K562 (cell line): ENCODE measurements at regions not wholly inside any gene's neighbourhood (a gene's known extent, or its start where the extent isn't known, plus 50 kb on each side); places are given as distances from the start of the nearest gene placed in this dataset.

ENCODE experiments used
- ATAC-seq: fragments of 200-7000 bp; cut with Tn5 transposase; 3 replicates; pipeline ENCODE4 v1.9.1; 2020; ENCODE audit warnings: moderate library complexity
- BruUV-seq: library from RNA; stranded (reverse); fragments of 400-500 nt; replicated peaks from 2 replicates; lab custom pipeline; 2021; lab: Mats Ljungman, UMichigan
- CTCF ChIA-PET: fragments of 300-600 bp; formaldehyde crosslinking; extraction: SDS; loops from one replicate; lab custom pipeline; 2021; ENCODE audit warnings: low intra/inter-chr PET ratio; lab: Yijun Ruan, JAX
- POLR2A ChIA-PET: fragments of 300-600, 350-650 bp; sonication (Branson Sonifier 250); formaldehyde crosslinking; extraction: SDS; loops from one replicate; lab custom pipeline; 2021; ENCODE audit warnings: antibody characterized with exemption, inconsistent platforms; lab: Yijun Ruan, JAX
- DNase-seq, 4 experiments: peaks; one replicate each; pipeline versions ENCODE4 v3.0.0 to v3.0.0-alpha.2; 2011 to 2018; ENCODE audit warnings: low spot score in 3 of 4, mixed read lengths in 3 of 4; ENCODE audit errors: extremely low read depth in 1 of 4
- FAIRE-seq: peaks from 2 replicates; lab custom pipeline; 2011; peaks lifted over from hg19 to GRCh38; lab: Jason Lieb, UNC
- H2AFZ ChIP-seq: 2 replicates; pipeline ENCODE4 v1.6.0; 2011; ENCODE audit warnings: low read depth, low read length, control low read depth, inconsistent platforms
- H3K27ac ChIP-seq: fragments of 200-600 bp; 3 replicates; pipeline ENCODE4 v1.8.0; 2011; ENCODE audit warnings: low read depth, mild to moderate bottlenecking, control low read depth, inconsistent platforms, low read length, moderate library complexity, mixed read lengths; ENCODE audit errors: extremely low read depth
- H3K27me3 ChIP-seq, 2 experiments: fragments of 300-600 bp in 1 of 2; 2 replicates in 1 of 2; 3 replicates in 1 of 2; pipeline versions ENCODE4 v1.6.0 to v1.8.0; 2011; ENCODE audit warnings: inconsistent platforms in 2 of 2, low read length in 2 of 2, mild to moderate bottlenecking in 1 of 2, mixed read lengths in 1 of 2, moderate library complexity in 1 of 2; ENCODE audit not compliant: control insufficient read depth in 2 of 2, insufficient read depth in 2 of 2
- H3K36me3 ChIP-seq: fragments of 300-600 bp; 3 replicates; pipeline ENCODE4 v1.8.0; 2011; ENCODE audit warnings: mild to moderate bottlenecking, low read length, inconsistent platforms; ENCODE audit not compliant: control insufficient read depth, insufficient read depth
- H3K4me1 ChIP-seq, 2 experiments: fragments of 200-600 bp in 1 of 2; replicated peaks in 1 of 2; 2 replicates in 1 of 2; 3 replicates in 1 of 2; pipeline versions ENCODE4 v1.5.1 to v1.8.0; 2011; ENCODE audit warnings: inconsistent platforms in 2 of 2, low read length in 2 of 2, mild to moderate bottlenecking in 1 of 2, mixed read lengths in 1 of 2, moderate library complexity in 1 of 2; ENCODE audit not compliant: control insufficient read depth in 2 of 2, insufficient read depth in 2 of 2
- H3K4me2 ChIP-seq: 2 replicates; pipeline ENCODE4 v1.6.1; 2011; ENCODE audit warnings: low read length, control low read depth, inconsistent platforms, mixed read lengths; ENCODE audit not compliant: insufficient read depth
- H3K4me3 ChIP-seq: fragments of 200-600 bp; sonication (generic), shearing (Covaris generic); 2 replicates; pipeline ENCODE4 v1.5.1; 2016; ENCODE audit warnings: control low read depth, inconsistent platforms
- H3K79me2 ChIP-seq: fragments of 200-600 bp; 3 replicates; pipeline ENCODE4 v1.8.0; 2011; ENCODE audit warnings: low read length, inconsistent platforms; ENCODE audit not compliant: control insufficient read depth, insufficient read depth
- H3K9ac ChIP-seq, 2 experiments: 2 replicates each; pipeline versions ENCODE4 v1.6.0 to v1.6.1; 2011; ENCODE audit warnings: low read depth in 2 of 2, low read length in 2 of 2, control low read depth in 1 of 2, inconsistent platforms in 1 of 2, mild to moderate bottlenecking in 1 of 2, mixed read lengths in 1 of 2; ENCODE audit not compliant: insufficient read depth in 1 of 2
- H3K9me1 ChIP-seq: one replicate; pipeline ENCODE4 v1.6.0; 2011; ENCODE audit warnings: inconsistent platforms, mild to moderate bottlenecking, low read length, moderate library complexity; ENCODE audit not compliant: control insufficient read depth, insufficient read depth
- H3K9me3 ChIP-seq: replicated peaks from 2 replicates; pipeline ENCODE4 v1.5.1; 2011; ENCODE audit warnings: low read depth, low read length, inconsistent platforms; ENCODE audit not compliant: control insufficient read depth, insufficient read depth
- H4K20me1 ChIP-seq: replicated peaks from 2 replicates; pipeline ENCODE4 v1.6.1; 2011; ENCODE audit warnings: low read length, inconsistent platforms, mixed read lengths; ENCODE audit not compliant: control insufficient read depth, insufficient read depth
- ARHGAP35 ChIP-seq: fragments of 450-650 bp; IDR thresholded peaks from 2 replicates; pipeline ENCODE4 v1.6.1; 2018; ENCODE audit not compliant: partially characterized antibody
- CBFA2T2 ChIP-seq: fragments of 450-650 bp; conservative IDR thresholded peaks from 2 replicates; pipeline ENCODE4 v1.6.1; 2017; ENCODE audit warnings: mild to moderate bottlenecking
- ELF2 ChIP-seq: fragments of 250-450 bp; sonication (Bioruptor Pico); IDR thresholded peaks from 2 replicates; pipeline ENCODE4 v1.5.0; 2021; ENCODE audit warnings: mild to moderate bottlenecking
- EWSR1 ChIP-seq: fragments of 450-650 bp; IDR thresholded peaks from 2 replicates; pipeline ENCODE4 v1.6.1; 2018; ENCODE audit warnings: borderline replicate concordance, mild to moderate bottlenecking, low read depth, moderate library complexity; ENCODE audit not compliant: partially characterized antibody
- FOXA1 ChIP-seq: fragments of 450-650 bp; IDR thresholded peaks from 2 replicates; pipeline ENCODE4 v1.6.1; 2016; ENCODE audit warnings: mild to moderate bottlenecking, borderline replicate concordance
- MECOM ChIP-seq: fragments of 250-450 bp; sonication (Bioruptor Pico); IDR thresholded peaks from 2 replicates; pipeline ENCODE4 v1.8.0; 2022; ENCODE audit warnings: inconsistent platforms
- PHB ChIP-seq: fragments of 250-450 bp; sonication (Bioruptor Pico); IDR thresholded peaks from 2 replicates; pipeline ENCODE4 v1.5.0; 2021
- PHB2 ChIP-seq: fragments of 450-650 bp; IDR thresholded peaks from 2 replicates; pipeline ENCODE4 v1.6.1; 2017; ENCODE audit warnings: low read depth
- TAL1 ChIP-seq: fragments of 450-650 bp; IDR thresholded peaks from 2 replicates; pipeline ENCODE4 v1.6.1; 2016; ENCODE audit warnings: mild to moderate bottlenecking
- ZNF347 ChIP-seq: fragments of 450-650 bp; formaldehyde crosslinking; IDR thresholded peaks from 2 replicates; pipeline ENCODE4 v1.4.0; 2020; ENCODE audit warnings: low read depth, mild to moderate bottlenecking, moderate library complexity
- ZNF778 ChIP-seq: fragments of 450-650 bp; formaldehyde crosslinking; IDR thresholded peaks from 2 replicates; pipeline ENCODE4 v1.4.0; 2020; ENCODE audit warnings: mild to moderate bottlenecking, moderate library complexity
- WGBS: fragments of 100-300 bp; shearing (Covaris generic); methylation state at CpG from one replicate; pipeline ENCODE4 v1.1.6; 2016; ENCODE audit warnings: low coverage, mixed read lengths; ENCODE audit not compliant: insufficient coverage; ENCODE audit errors: missing lambda C conversion rate; 5-methylcytosine and 5-hydroxymethylcytosine counted together
- in situ Hi-C: fragments of 300-500 bp; cut with MboI; formaldehyde crosslinking; loops from 4 replicates; pipeline ENCODE4 v1.15.0; 2018; ENCODE audit warnings: inconsistent platforms, mixed read lengths
- intact Hi-C: fragments of 100-400 bp; cut with micrococcal nuclease; formaldehyde crosslinking; loops from 2 replicates; pipeline ENCODE4 v1.14.2; 2022
- TF ChIP-seq, protein P1 (sequence below), 2 experiments: fragments of 450-650 bp; IDR thresholded peaks; 2 replicates each; pipeline ENCODE4 v1.6.1; 2018; ENCODE audit warnings: mild to moderate bottlenecking in 2 of 2, low read depth in 1 of 2; ENCODE audit not compliant: partially characterized antibody in 2 of 2
- TF ChIP-seq, protein P2 (sequence below), 2 experiments: fragments of 200-800 bp in 1 of 2; sonication (Bioruptor generic) in 1 of 2; sonication (generic) in 1 of 2; formaldehyde crosslinking in 1 of 2; IDR thresholded peaks in 1 of 2; conservative IDR thresholded peaks in 1 of 2; 2 replicates each; pipeline versions ENCODE4 v1.5.0 to v1.6.1; 2016 to 2020; ENCODE audit warnings: missing compliant biosample characterization in 1 of 2, missing genetic modification characterization in 1 of 2, missing genetic modification reagents in 1 of 2

DNA sequence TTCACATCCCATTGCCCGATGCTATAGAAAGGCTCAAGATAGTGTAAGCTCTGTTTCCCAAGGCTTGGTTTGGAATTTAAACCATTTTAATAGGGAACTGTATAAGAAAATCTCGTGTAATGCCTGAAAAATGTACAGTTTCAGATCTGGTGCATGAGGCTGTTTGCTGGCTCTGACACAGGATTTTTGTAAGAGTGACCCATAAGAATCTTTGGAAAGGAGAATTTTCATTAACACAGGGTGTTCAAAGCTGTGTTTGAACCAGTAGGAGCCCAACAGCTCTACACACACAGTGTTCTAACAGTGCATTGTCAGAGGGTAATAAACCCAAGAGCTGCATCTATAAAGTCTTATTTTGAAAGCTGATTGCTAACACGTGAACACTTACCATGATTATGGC lies 293.5 kb downstream of the PRL start:
- in situ Hi-C loops = no loop called here
- no peak overlapping the region for H3K9ac ChIP-seq
- no peaks in the 10 kb centered on the region for H4K20me1 ChIP-seq
- no peaks in the 10 kb centered on the region for H3K36me3 ChIP-seq
- no peak overlapping the region for H3K4me3 ChIP-seq
- no peak overlapping the region for H3K27ac ChIP-seq
- WGBS = 45% methylated on average over 3 of the region's 3 CpGs
- no peak overlapping the region for H3K4me2 ChIP-seq
- H3K4me1 ChIP-seq = peaks cover 0 to 20% of the 10 kb centered on the region in 2 experiments; a peak in 3 of 5 replicates
- H2AFZ ChIP-seq = peak overlapping the region; percentile 79
- H3K27me3 ChIP-seq = no peaks in the 10 kb centered on the region
- H3K9me3 ChIP-seq = no peaks in the 10 kb centered on the region
- FAIRE-seq (no peak), ATAC-seq (peak; percentile 58), DNase-seq (no peak)
- intact Hi-C loops = no loop called here
- TF ChIP-seq ZNF778 (CRISPR knock-in tag) (no peak), PHB (CRISPR knock-in tag) (no peak), ELF2 (CRISPR knock-in tag) (no peak), ARHGAP35 (no peak), TAL1 (no peak), EWSR1 (no peak)
- no peaks in the 10 kb centered on the region for H3K79me2 ChIP-seq
- ChIA-PET POLR2A (interaction anchor here (0.8 to 3.0 kb wide), 2 partner anchors 11 to 13 kb away, joined by 3 to 15 read pairs; no protein-coding TSS in a partner anchor), CTCF (no interaction called here)
- H3K9me1 ChIP-seq = no peaks in the 10 kb centered on the region
- no TSS peak for BruUV-seq

DNA sequence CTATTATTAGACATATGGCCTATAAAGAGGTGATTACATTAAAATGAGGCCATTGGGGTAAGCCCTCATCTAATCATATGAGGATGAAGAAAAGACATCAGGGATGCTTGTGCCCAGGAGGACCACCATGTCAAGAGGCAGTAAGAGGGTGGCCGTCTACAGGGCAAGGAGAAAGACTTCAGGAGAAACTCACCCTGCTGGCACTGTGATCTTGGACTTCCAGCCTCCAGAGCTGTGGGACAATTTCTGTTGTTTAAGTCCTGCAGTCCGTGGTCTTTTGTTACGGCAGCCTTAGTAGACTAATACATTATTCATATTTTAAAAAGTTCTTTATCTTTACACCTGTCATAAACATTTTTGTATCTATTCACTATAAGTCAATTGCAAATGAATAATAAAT lies 290.0 kb downstream of the PRL start:
- Histone ChIP-seq H3K27me3 (no peaks in the 10 kb centered on the region), H3K9ac (no peak overlapping the region), H3K9me3 (no peaks in the 10 kb centered on the region), H3K4me1 (no peaks in the 10 kb centered on the region), H3K4me2 (no peak overlapping the region), H3K79me2 (no peaks in the 10 kb centered on the region), H3K9me1 (no peaks in the 10 kb centered on the region), H2AFZ (no peak overlapping the region), H3K36me3 (no peaks in the 10 kb centered on the region), H4K20me1 (no peaks in the 10 kb centered on the region), H3K4me3 (no peak overlapping the region), H3K27ac (no peak overlapping the region)
- BruUV-seq = no TSS peak
- ChIA-PET CTCF (no interaction called here), POLR2A (interaction anchor here (0.7 kb wide), 1 partner anchor 11 kb away, joined by 3 read pairs; no protein-coding TSS in a partner anchor)
- no peak for DNase-seq
- in situ Hi-C loops = no loop called here
- intact Hi-C loops = no loop called here
- ATAC-seq = no peak
- FAIRE-seq = no peak
- WGBS = 72% methylated on average over 3 of the region's 3 CpGs
- TF ChIP-seq ZNF347 (CRISPR knock-in tag) = no peak
- no peak for TF ChIP-seq FOXA1
- TF ChIP-seq MECOM (CRISPR knock-in tag) = no peak
- TF ChIP-seq, protein P1, sequence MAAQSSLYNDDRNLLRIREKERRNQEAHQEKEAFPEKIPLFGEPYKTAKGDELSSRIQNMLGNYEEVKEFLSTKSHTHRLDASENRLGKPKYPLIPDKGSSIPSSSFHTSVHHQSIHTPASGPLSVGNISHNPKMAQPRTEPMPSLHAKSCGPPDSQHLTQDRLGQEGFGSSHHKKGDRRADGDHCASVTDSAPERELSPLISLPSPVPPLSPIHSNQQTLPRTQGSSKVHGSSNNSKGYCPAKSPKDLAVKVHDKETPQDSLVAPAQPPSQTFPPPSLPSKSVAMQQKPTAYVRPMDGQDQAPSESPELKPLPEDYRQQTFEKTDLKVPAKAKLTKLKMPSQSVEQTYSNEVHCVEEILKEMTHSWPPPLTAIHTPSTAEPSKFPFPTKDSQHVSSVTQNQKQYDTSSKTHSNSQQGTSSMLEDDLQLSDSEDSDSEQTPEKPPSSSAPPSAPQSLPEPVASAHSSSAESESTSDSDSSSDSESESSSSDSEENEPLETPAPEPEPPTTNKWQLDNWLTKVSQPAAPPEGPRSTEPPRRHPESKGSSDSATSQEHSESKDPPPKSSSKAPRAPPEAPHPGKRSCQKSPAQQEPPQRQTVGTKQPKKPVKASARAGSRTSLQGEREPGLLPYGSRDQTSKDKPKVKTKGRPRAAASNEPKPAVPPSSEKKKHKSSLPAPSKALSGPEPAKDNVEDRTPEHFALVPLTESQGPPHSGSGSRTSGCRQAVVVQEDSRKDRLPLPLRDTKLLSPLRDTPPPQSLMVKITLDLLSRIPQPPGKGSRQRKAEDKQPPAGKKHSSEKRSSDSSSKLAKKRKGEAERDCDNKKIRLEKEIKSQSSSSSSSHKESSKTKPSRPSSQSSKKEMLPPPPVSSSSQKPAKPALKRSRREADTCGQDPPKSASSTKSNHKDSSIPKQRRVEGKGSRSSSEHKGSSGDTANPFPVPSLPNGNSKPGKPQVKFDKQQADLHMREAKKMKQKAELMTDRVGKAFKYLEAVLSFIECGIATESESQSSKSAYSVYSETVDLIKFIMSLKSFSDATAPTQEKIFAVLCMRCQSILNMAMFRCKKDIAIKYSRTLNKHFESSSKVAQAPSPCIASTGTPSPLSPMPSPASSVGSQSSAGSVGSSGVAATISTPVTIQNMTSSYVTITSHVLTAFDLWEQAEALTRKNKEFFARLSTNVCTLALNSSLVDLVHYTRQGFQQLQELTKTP (IDR thresholded peaks at IDR 0.05; ENCODE audit: low read depth in 1 of 2, partially characterized antibody in 2 of 2) = no peak
- TF ChIP-seq, protein P2, sequence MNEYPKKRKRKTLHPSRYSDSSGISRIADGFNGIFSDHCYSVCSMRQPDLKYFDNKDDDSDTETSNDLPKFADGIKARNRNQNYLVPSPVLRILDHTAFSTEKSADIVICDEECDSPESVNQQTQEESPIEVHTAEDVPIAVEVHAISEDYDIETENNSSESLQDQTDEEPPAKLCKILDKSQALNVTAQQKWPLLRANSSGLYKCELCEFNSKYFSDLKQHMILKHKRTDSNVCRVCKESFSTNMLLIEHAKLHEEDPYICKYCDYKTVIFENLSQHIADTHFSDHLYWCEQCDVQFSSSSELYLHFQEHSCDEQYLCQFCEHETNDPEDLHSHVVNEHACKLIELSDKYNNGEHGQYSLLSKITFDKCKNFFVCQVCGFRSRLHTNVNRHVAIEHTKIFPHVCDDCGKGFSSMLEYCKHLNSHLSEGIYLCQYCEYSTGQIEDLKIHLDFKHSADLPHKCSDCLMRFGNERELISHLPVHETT (CRISPR knock-in tag; conservative IDR thresholded peaks at IDR 0.05 in 1 of 2, IDR thresholded peaks at IDR 0.05 in 1 of 2) = no peak
- no peak for TF ChIP-seq PHB2
- TF ChIP-seq CBFA2T2 = no peak
